ENCODE measurements at regions not wholly inside any gene's neighbourhood (a gene's known extent, or its start where the extent isn't known, plus 50 kb on each side); places are given as distances from the start of the nearest gene placed in this dataset.

DNA sequence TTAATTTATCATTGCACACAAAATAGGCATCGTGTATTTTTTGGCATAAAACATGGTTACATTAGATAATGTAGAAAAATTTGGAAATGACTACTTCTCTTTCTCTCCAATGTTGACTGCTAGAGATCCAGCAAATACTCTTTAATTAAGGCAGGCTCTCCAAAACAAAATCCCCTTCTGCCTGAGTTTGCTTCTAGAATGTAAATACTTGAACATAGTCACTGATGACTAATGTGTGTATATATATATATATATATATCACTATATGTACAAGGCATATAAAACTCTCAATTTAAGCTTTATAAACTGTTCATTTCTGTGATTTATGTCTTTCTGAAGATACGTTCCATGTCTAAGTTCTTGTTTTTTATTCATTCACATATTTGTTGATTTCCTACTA, 67.2 kb upstream of the CAMK2D start:
- intact Hi-C loops (cut with DNase I): no loop called here

GRCh38 chr4:113827285-113827684, 65.7 kb upstream of the CAMK2D start:
- no peaks in the 10 kb centered on the region for H3K36me3 ChIP-seq
- TF ChIP-seq CTCF (IDR thresholded peaks at IDR 0.05): no peak
- no peak overlapping the region for H3K4me3 ChIP-seq
- no peaks in the 10 kb centered on the region for H3K4me1 ChIP-seq
- no peak for ATAC-seq
- DNase-seq: no peak
- no peaks in the 10 kb centered on the region for H3K9me3 ChIP-seq
- no peak overlapping the region for H3K27ac ChIP-seq
- intact Hi-C loops (cut with DNase I): no loop called here
- H3K27me3 ChIP-seq (ENCODE audit: low read depth): no peaks in the 10 kb centered on the region

More for the DNA sequence above, 67.2 kb upstream of the CAMK2D start:
- DNase-seq (no peak), ATAC-seq (no peak)
- Histone ChIP-seq H3K4me1 (no peaks in the 10 kb centered on the region), H3K27me3 (ENCODE audit: low read depth) (no peaks in the 10 kb centered on the region), H3K9me3 (no peaks in the 10 kb centered on the region), H3K4me3 (no peak overlapping the region), H3K27ac (no peak overlapping the region), H3K36me3 (no peaks in the 10 kb centered on the region)
- TF ChIP-seq CTCF (IDR thresholded peaks at IDR 0.05): no peak

GRCh38 chr4:113826421-113826820, 64.9 kb upstream of the CAMK2D start:
- ATAC-seq (no peak), DNase-seq (no peak)
- Histone ChIP-seq H3K36me3 (no peaks in the 10 kb centered on the region), H3K9me3 (no peaks in the 10 kb centered on the region), H3K4me3 (no peak overlapping the region), H3K27ac (no peak overlapping the region), H3K27me3 (ENCODE audit: low read depth) (no peaks in the 10 kb centered on the region), H3K4me1 (no peaks in the 10 kb centered on the region)
- intact Hi-C loops (cut with DNase I): no loop called here
- no peak for TF ChIP-seq CTCF (IDR thresholded peaks at IDR 0.05)

DNA sequence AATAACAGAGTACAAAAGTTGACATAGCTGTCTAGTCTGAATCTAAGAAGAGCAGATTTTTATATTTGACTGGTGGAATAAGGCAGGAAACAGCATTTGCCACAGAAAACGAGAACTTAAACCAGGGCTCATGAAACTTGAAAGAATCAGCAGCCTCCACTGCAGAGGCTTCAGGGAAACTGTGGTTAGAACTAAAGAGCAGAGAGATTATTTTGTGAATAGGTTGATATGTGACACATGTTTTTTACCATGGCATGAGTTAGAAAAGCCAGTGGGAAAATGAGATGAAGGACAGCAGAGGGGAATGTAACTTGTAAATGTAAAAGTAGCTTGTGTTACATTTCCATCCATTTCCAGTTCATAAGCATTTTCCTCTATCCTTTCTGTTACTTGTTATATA, 63.7 kb upstream of the CAMK2D start:
- TF ChIP-seq CTCF (IDR thresholded peaks at IDR 0.05): no peak
- Histone ChIP-seq H3K36me3 (no peaks in the 10 kb centered on the region), H3K4me3 (no peak overlapping the region), H3K27ac (no peak overlapping the region), H3K9me3 (no peaks in the 10 kb centered on the region), H3K27me3 (ENCODE audit: low read depth) (no peaks in the 10 kb centered on the region), H3K4me1 (no peaks in the 10 kb centered on the region)
- ATAC-seq: no peak
- no peak for DNase-seq
- intact Hi-C loops (cut with DNase I): no loop called here

- intact Hi-C loops (cut with DNase I): no loop called here
- no peaks in the 10 kb centered on the region for H3K27me3 ChIP-seq (ENCODE audit: low read depth)
- H3K4me3 ChIP-seq: no peak overlapping the region
- no peaks in the 10 kb centered on the region for H3K4me1 ChIP-seq
- no peak overlapping the region for H3K27ac ChIP-seq
- TF ChIP-seq CTCF (IDR thresholded peaks at IDR 0.05): no peak
- DNase-seq (no peak), ATAC-seq (no peak)
- no peaks in the 10 kb centered on the region for H3K9me3 ChIP-seq
- H3K36me3 ChIP-seq: no peaks in the 10 kb centered on the region
These were observed 62.9 kb upstream of the CAMK2D start for GRCh38 chr4:113824396-113824795.

- no peaks in the 10 kb centered on the region for H3K9me3 ChIP-seq
- H3K4me3 ChIP-seq: no peak overlapping the region
- no peak for TF ChIP-seq CTCF (IDR thresholded peaks at IDR 0.05)
- no peaks in the 10 kb centered on the region for H3K27me3 ChIP-seq (ENCODE audit: low read depth)
- peak in 1 of 2 donors; percentile 58 for ATAC-seq
- H3K4me1 ChIP-seq: no peaks in the 10 kb centered on the region
- H3K27ac ChIP-seq: no peak overlapping the region
- no peak for DNase-seq
- intact Hi-C loops (cut with DNase I): no loop called here
- no peaks in the 10 kb centered on the region for H3K36me3 ChIP-seq
These were observed 61.7 kb upstream of the CAMK2D start for GRCh38 chr4:113823291-113823659.
